ENCODE measurements at regions not wholly inside any gene's neighbourhood (a gene's known extent, or its start where the extent isn't known, plus 50 kb on each side); places are given as distances from the start of the nearest gene placed in this dataset.

DNA sequence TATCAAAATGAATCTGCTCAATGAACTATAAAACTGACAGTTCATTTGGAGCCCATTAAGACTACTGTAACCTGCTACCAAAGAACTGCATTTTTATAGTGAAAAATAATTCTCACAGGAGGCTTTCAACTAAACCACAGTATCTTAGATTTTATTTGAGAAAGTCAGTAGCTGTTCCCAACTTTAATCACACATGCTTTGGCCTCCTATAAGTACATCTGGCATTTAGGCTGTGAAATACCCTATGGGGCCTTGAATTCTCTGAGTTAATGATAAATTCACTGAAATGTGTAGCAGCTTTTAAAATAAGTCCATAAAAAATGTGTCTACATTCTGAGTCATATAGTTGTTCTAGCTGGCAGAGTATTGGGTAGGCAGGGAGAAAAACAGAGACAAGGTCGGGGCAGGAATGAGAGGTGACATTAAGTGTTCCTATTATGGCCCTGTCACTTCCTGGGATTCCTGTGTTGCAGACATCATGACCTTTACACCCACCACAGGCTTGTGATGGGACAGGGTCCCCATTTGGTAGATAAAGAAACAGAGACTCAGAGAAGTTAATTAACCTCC lies 588.8 kb downstream of the REEP3 start:
- TF ChIP-seq TOX (CRISPR knock-in tag; IDR thresholded peaks at IDR 0.05; ENCODE audit: borderline replicate concordance) (no peak), PATZ1 (CRISPR knock-in tag; IDR thresholded peaks at IDR 0.05; ENCODE audit: borderline replicate concordance) (no peak), CSDC2 (CRISPR knock-in tag; IDR thresholded peaks at IDR 0.05) (no peak), SNAI2 (CRISPR knock-in tag; IDR thresholded peaks at IDR 0.05) (no peak), PPARA (CRISPR knock-in tag; IDR thresholded peaks at IDR 0.05; ENCODE audit: borderline replicate concordance) (no peak), CSRNP3 (CRISPR knock-in tag; IDR thresholded peaks at IDR 0.05) (no peak), OSR1 (CRISPR knock-in tag; IDR thresholded peaks at IDR 0.05) (no peak), ZFP3 (CRISPR knock-in tag; IDR thresholded peaks at IDR 0.05) (no peak), ZNF70 (CRISPR knock-in tag; IDR thresholded peaks at IDR 0.05) (no peak)
